DND-41 (cell line): ENCODE measurements at regions not wholly inside any gene's neighbourhood (a gene's known extent, or its start where the extent isn't known, plus 50 kb on each side); places are given as distances from the start of the nearest gene placed in this dataset.

Experiments used
- CTCF ChIP-seq: IDR thresholded peaks from 2 replicates; pipeline ENCODE4 v1.5.1; 2012; ENCODE audit warnings: borderline replicate concordance, low read length, moderate library complexity, mild to moderate bottlenecking; ENCODE audit not compliant: poor library complexity, severe bottlenecking; ENCODE audit errors: extremely low read depth
- EZH2 ChIP-seq: IDR thresholded peaks from 3 replicates; pipeline ENCODE4 v1.6.1; 2012; ENCODE audit warnings: borderline replicate concordance, low read depth, mild to moderate bottlenecking, moderate library complexity, low read length, inconsistent platforms; ENCODE audit not compliant: severe bottlenecking

GRCh38 chr1:228853191-228853590 lies 117.9 kb downstream of the RHOU start:
- no peak for TF ChIP-seq CTCF
- TF ChIP-seq EZH2, result no peak
